B cell (primary cell): ENCODE measurements at regions not wholly inside any gene's neighbourhood (a gene's known extent, or its start where the extent isn't known, plus 50 kb on each side); places are given as distances from the start of the nearest gene placed in this dataset.

Source experiments
- ATAC-seq: fragments of 200-7000 bp; cut with Tn5 transposase; one replicate; pipeline ENCODE4 v1.10.0; 2021; ENCODE audit warnings: low read depth, mild to moderate bottlenecking, moderate number of reproducible peaks, moderate library complexity
- CTCF ChIA-PET: fragments of 350-600 bp; sonication (Branson Sonifier 250); formaldehyde crosslinking; loops from one replicate; lab custom pipeline; 2021; ENCODE audit warnings: antibody characterized with exemption, inconsistent platforms; lab: Charles Lee
- POLR2A ChIA-PET: fragments of 350-600 bp; sonication (Branson Sonifier 250); formaldehyde crosslinking; loops from one replicate; lab custom pipeline; 2021; ENCODE audit warnings: antibody characterized with exemption; lab: Charles Lee
- DNase-seq: peaks from one replicate; pipeline ENCODE4 v3.0.0; 2013
- H2AFZ ChIP-seq: 2 replicates; pipeline ENCODE4 v1.6.1; 2012; ENCODE audit warnings: mild to moderate bottlenecking, low read depth, low read length; ENCODE audit not compliant: insufficient read depth, poor library complexity, severe bottlenecking
- H3K27ac ChIP-seq, 2 donors: 1 replicate in 1 of 2; 2 replicates in 1 of 2; pipeline ENCODE4 v1.5.1; 2012 to 2013; ENCODE audit warnings: low read length in 2 of 2, mild to moderate bottlenecking in 2 of 2, moderate library complexity in 1 of 2
- H3K27me3 ChIP-seq, 4 experiments: fragments of 200-600 bp in 1 of 4; sonication (generic) in 1 of 4; replicated peaks in 1 of 4; 1 replicate in 2 of 4; 2 replicates in 2 of 4; pipeline versions ENCODE4 v1.6.1 to v1.7.0; 2013 to 2016; ENCODE audit warnings: low read length in 3 of 4, mild to moderate bottlenecking in 2 of 4, mixed read lengths in 1 of 4, moderate library complexity in 1 of 4; ENCODE audit not compliant: insufficient read depth in 4 of 4, control insufficient read depth in 3 of 4; ENCODE audit errors: control extremely low read depth in 1 of 4
- H3K36me3 ChIP-seq, 2 experiments: replicated peaks in 1 of 2; 1 replicate in 1 of 2; 2 replicates in 1 of 2; pipeline versions ENCODE4 v1.6.1 to v1.7.1; 2013; ENCODE audit warnings: low read length in 1 of 2; ENCODE audit not compliant: insufficient read depth in 2 of 2, control insufficient read depth in 1 of 2; ENCODE audit errors: control extremely low read depth in 1 of 2, extremely low read depth in 1 of 2
- H3K4me1 ChIP-seq, 2 donors: fragments of 200-600 bp in 1 of 2; sonication (generic) in 1 of 2; 1 replicate in 1 of 2; 2 replicates in 1 of 2; pipeline versions ENCODE4 v1.5.1 to v1.6.1; 2013 to 2017; ENCODE audit warnings: low read length in 2 of 2; ENCODE audit not compliant: control insufficient read depth in 2 of 2, insufficient read depth in 2 of 2
- H3K4me2 ChIP-seq: replicated peaks from 2 replicates; pipeline ENCODE3; 2012; ENCODE audit warnings: mild to moderate bottlenecking, low read depth, low read length; ENCODE audit not compliant: poor library complexity, severe bottlenecking
- H3K4me3 ChIP-seq, 5 experiments: fragments of 200-600 bp in 1 of 5; sonication (generic) in 1 of 5; 1 replicate in 3 of 5; 2 replicates in 2 of 5; pipeline versions ENCODE4 v1.5.1 to v1.7.0; 2011 to 2016; ENCODE audit warnings: low read length in 4 of 5, mild to moderate bottlenecking in 4 of 5, low read depth in 2 of 5, control low read depth in 1 of 5, moderate library complexity in 1 of 5; ENCODE audit not compliant: insufficient read depth in 1 of 5; ENCODE audit errors: control extremely low read depth in 1 of 5, extremely low read depth in 1 of 5
- H3K79me2 ChIP-seq: fragments of 200-600 bp; sonication (generic); one replicate; pipeline ENCODE4 v1.6.0; 2016; ENCODE audit warnings: low read length; ENCODE audit not compliant: control insufficient read depth, insufficient read depth
- H3K9ac ChIP-seq: fragments of 200-600 bp; sonication (generic); 2 replicates; pipeline ENCODE4 v1.6.1; 2017; ENCODE audit warnings: mild to moderate bottlenecking, low read length, moderate library complexity
- H3K9me3 ChIP-seq, 3 donors: one replicate each; pipeline versions ENCODE4 v1.6.1 to v1.7.1; 2013; ENCODE audit warnings: low read length in 2 of 3; ENCODE audit not compliant: control insufficient read depth in 2 of 3, insufficient read depth in 1 of 3; ENCODE audit errors: control extremely low read depth in 1 of 3
- H4K20me1 ChIP-seq: 2 replicates; pipeline ENCODE4 v1.6.0; 2012; ENCODE audit warnings: mild to moderate bottlenecking, low read length; ENCODE audit not compliant: insufficient read depth, control insufficient read depth, poor library complexity, severe bottlenecking
- H3K27ac Mint-ChIP-seq: one replicate; pipeline ENCODE4 v1.8.0; 2021; ENCODE audit warnings: mixed read lengths
- H3K27me3 Mint-ChIP-seq: one replicate; pipeline ENCODE4 v1.8.0; 2021; ENCODE audit warnings: mixed read lengths
- H3K4me1 Mint-ChIP-seq: one replicate; pipeline ENCODE4 v1.8.0; 2021; ENCODE audit warnings: mixed read lengths
- H3K4me3 Mint-ChIP-seq: one replicate; pipeline ENCODE4 v1.8.0; 2021; ENCODE audit warnings: mixed read lengths
- H3K9me3 Mint-ChIP-seq: one replicate; pipeline ENCODE4 v1.8.0; 2022; ENCODE audit warnings: mixed read lengths; ENCODE audit not compliant: insufficient read depth
- EZH2 ChIP-seq: IDR thresholded peaks from 2 replicates; pipeline ENCODE4 v1.6.1; 2012; ENCODE audit warnings: borderline replicate concordance, low read depth, mild to moderate bottlenecking, moderate library complexity, low read length; ENCODE audit not compliant: insufficient read depth, poor library complexity, severe bottlenecking
- WGBS: methylation state at CpG from one replicate; pipeline ENCODE4 v1.1.5; 2013; ENCODE audit warnings: missing lambda C conversion rate; ENCODE audit not compliant: insufficient coverage; 5-methylcytosine and 5-hydroxymethylcytosine counted together
- intact Hi-C: fragments of 100-400 bp; cut with micrococcal nuclease; formaldehyde crosslinking; loops from one replicate; pipeline ENCODE4 v1.10.0; 2022
- TF ChIP-seq, protein P1 (sequence below): fragments of 200-600 bp; IDR thresholded peaks from one replicate; pipeline ENCODE4 v1.8.0; 2022; ENCODE audit warnings: antibody characterized with exemption, mild to moderate bottlenecking

GRCh38 chr4:180333162-180333561, 1910.0 kb upstream of the TENM3 start:
- Histone ChIP-seq H3K27ac (no peak overlapping the region), H2AFZ (no peak overlapping the region), H3K4me1 (no peaks in the 10 kb centered on the region), H3K27me3 (no peaks in the 10 kb centered on the region), H3K4me2 (no peak overlapping the region), H3K79me2 (no peaks in the 10 kb centered on the region), H3K4me3 (no peak overlapping the region), H3K36me3 (no peaks in the 10 kb centered on the region), H4K20me1 (no peaks in the 10 kb centered on the region), H3K9me3 (no peaks in the 10 kb centered on the region), H3K9ac (no peak overlapping the region)
- WGBS, result 92% methylated on average over 2 of the region's 4 CpGs
- ChIA-PET CTCF (no interaction called here), POLR2A (no interaction called here)
- TF ChIP-seq, protein P1, sequence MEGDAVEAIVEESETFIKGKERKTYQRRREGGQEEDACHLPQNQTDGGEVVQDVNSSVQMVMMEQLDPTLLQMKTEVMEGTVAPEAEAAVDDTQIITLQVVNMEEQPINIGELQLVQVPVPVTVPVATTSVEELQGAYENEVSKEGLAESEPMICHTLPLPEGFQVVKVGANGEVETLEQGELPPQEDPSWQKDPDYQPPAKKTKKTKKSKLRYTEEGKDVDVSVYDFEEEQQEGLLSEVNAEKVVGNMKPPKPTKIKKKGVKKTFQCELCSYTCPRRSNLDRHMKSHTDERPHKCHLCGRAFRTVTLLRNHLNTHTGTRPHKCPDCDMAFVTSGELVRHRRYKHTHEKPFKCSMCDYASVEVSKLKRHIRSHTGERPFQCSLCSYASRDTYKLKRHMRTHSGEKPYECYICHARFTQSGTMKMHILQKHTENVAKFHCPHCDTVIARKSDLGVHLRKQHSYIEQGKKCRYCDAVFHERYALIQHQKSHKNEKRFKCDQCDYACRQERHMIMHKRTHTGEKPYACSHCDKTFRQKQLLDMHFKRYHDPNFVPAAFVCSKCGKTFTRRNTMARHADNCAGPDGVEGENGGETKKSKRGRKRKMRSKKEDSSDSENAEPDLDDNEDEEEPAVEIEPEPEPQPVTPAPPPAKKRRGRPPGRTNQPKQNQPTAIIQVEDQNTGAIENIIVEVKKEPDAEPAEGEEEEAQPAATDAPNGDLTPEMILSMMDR, result no peak
- no peak for TF ChIP-seq EZH2
- H3K4me3 Mint-ChIP-seq, result no peak overlapping the region
- no peaks in the 10 kb centered on the region for H3K9me3 Mint-ChIP-seq
- ATAC-seq (no peak), DNase-seq (no peak)
- H3K4me1 Mint-ChIP-seq, result no peaks in the 10 kb centered on the region
- no peaks in the 10 kb centered on the region for H3K27me3 Mint-ChIP-seq
- H3K27ac Mint-ChIP-seq, result no peak overlapping the region
- intact Hi-C loops, result no loop called here

GRCh38 chr4:180335566-180335965, 1907.6 kb upstream of the TENM3 start:
- CTCF ChIA-PET, result no interaction called here
- no peak overlapping the region for H3K4me2 ChIP-seq
- Mint-ChIP-seq H3K9me3 (no peaks in the 10 kb centered on the region), H3K4me1 (no peaks in the 10 kb centered on the region), H3K4me3 (no peak overlapping the region), H3K27me3 (no peaks in the 10 kb centered on the region), H3K27ac (no peak overlapping the region)
- no peak overlapping the region for H3K4me3 ChIP-seq
- no peaks in the 10 kb centered on the region for H3K4me1 ChIP-seq
- no peaks in the 10 kb centered on the region for H3K36me3 ChIP-seq
- DNase-seq (no peak), ATAC-seq (no peak)
- H3K9me3 ChIP-seq, result no peaks in the 10 kb centered on the region
- H2AFZ ChIP-seq, result no peak overlapping the region
- H3K27ac ChIP-seq, result no peak overlapping the region
- no peaks in the 10 kb centered on the region for H3K27me3 ChIP-seq
- H3K9ac ChIP-seq, result no peak overlapping the region
- POLR2A ChIA-PET, result no interaction called here
- H3K79me2 ChIP-seq, result no peaks in the 10 kb centered on the region
- H4K20me1 ChIP-seq, result no peaks in the 10 kb centered on the region
- WGBS, result no CpG with 5 or more reads among the region's 1 CpG
- TF ChIP-seq, protein P1, result no peak
- TF ChIP-seq EZH2, result no peak
- intact Hi-C loops, result no loop called here
